Colonic mucosa (tissue), 4 donors: ENCODE measurements at regions not wholly inside any gene's neighbourhood (a gene's known extent, or its start where the extent isn't known, plus 50 kb on each side); places are given as distances from the start of the nearest gene placed in this dataset.

Experiments
- DNase-seq: peaks from one replicate; pipeline ENCODE4 v3.0.0-alpha.2; 2020
- H3K27ac ChIP-seq: fragments of 200-600 bp; one replicate; pipeline ENCODE4 v1.8.0; 2021
- H3K27me3 ChIP-seq: fragments of 200-600 bp; one replicate; pipeline ENCODE4 v1.8.0; 2021
- H3K36me3 ChIP-seq: fragments of 200-600 bp; one replicate; pipeline ENCODE4 v1.8.0; 2021
- H3K4me1 ChIP-seq: fragments of 200-600 bp; one replicate; pipeline ENCODE4 v1.8.0; 2021; ENCODE audit warnings: mild to moderate bottlenecking
- H3K4me3 ChIP-seq: fragments of 200-600 bp; one replicate; pipeline ENCODE4 v1.8.0; 2021
- H3K9ac ChIP-seq, 2 donors: one replicate each; pipeline ENCODE4 v1.7.0; 2013; ENCODE audit warnings: control low read depth in 2 of 2, low read depth in 2 of 2, low read length in 2 of 2
- H3K9me3 ChIP-seq: fragments of 200-600 bp; one replicate; pipeline ENCODE4 v1.8.0; 2021
- CTCF ChIP-seq: fragments of 200-600 bp; IDR thresholded peaks from one replicate; pipeline ENCODE4 v1.8.0; 2022; ENCODE audit warnings: antibody characterized with exemption, mild to moderate bottlenecking
- intact Hi-C: fragments of 100-400 bp; cut with DNase I; formaldehyde crosslinking; loops from one replicate; pipeline ENCODE4 v1.14.1; 2022
- donor health status: healthy.
- donor health status: DM: no; HTN: no; CAD: no.
- donor health status: DM: no; HTN: no; CAD: no.

GRCh38 chr12:73465106-73465505 is 1072.5 kb upstream of the ATXN7L3B start:
- Histone ChIP-seq H3K9ac (no peak overlapping the region), H3K4me3 (no peak overlapping the region), H3K36me3 (no peaks in the 10 kb centered on the region), H3K4me1 (no peaks in the 10 kb centered on the region), H3K27me3 (no peaks in the 10 kb centered on the region), H3K27ac (no peak overlapping the region), H3K9me3 (no peaks in the 10 kb centered on the region)
- no peak for TF ChIP-seq CTCF
- no peak for DNase-seq
- intact Hi-C loops: no loop called here

- no peak overlapping the region for H3K4me3 ChIP-seq
- H3K9ac ChIP-seq: no peak overlapping the region
- intact Hi-C loops: no loop called here
- DNase-seq: no peak
- H3K27ac ChIP-seq: no peak overlapping the region
- no peaks in the 10 kb centered on the region for H3K27me3 ChIP-seq
- no peak for TF ChIP-seq CTCF
- no peaks in the 10 kb centered on the region for H3K9me3 ChIP-seq
- H3K4me1 ChIP-seq: no peaks in the 10 kb centered on the region
- no peaks in the 10 kb centered on the region for H3K36me3 ChIP-seq
Observed at GRCh38 chr12:73486256-73486655, 1051.4 kb upstream of the ATXN7L3B start.

- H3K9me3 ChIP-seq: no peaks in the 10 kb centered on the region
- no peaks in the 10 kb centered on the region for H3K27me3 ChIP-seq
- H3K9ac ChIP-seq: no peak overlapping the region
- DNase-seq: no peak
- H3K4me1 ChIP-seq: no peaks in the 10 kb centered on the region
- no peak overlapping the region for H3K27ac ChIP-seq
- no peak for TF ChIP-seq CTCF
- no peaks in the 10 kb centered on the region for H3K36me3 ChIP-seq
- intact Hi-C loops: no loop called here
- no peak overlapping the region for H3K4me3 ChIP-seq
Observed at GRCh38 chr12:73506611-73507010, 1031.0 kb upstream of the ATXN7L3B start.

- intact Hi-C loops: no loop called here
- Histone ChIP-seq H3K27ac (no peak overlapping the region), H3K27me3 (no peaks in the 10 kb centered on the region), H3K4me1 (no peaks in the 10 kb centered on the region), H3K36me3 (no peaks in the 10 kb centered on the region), H3K9me3 (no peaks in the 10 kb centered on the region), H3K9ac (no peak overlapping the region), H3K4me3 (no peak overlapping the region)
- no peak for DNase-seq
- TF ChIP-seq CTCF: no peak
Observed at GRCh38 chr12:73514672-73515071, 1023.0 kb upstream of the ATXN7L3B start.

GRCh38 chr12:73517859-73518258 is 1019.8 kb upstream of the ATXN7L3B start:
- no peaks in the 10 kb centered on the region for H3K27me3 ChIP-seq
- H3K27ac ChIP-seq: no peak overlapping the region
- H3K9ac ChIP-seq: no peak overlapping the region
- H3K4me3 ChIP-seq: no peak overlapping the region
- intact Hi-C loops: no loop called here
- DNase-seq: no peak
- no peak for TF ChIP-seq CTCF
- no peaks in the 10 kb centered on the region for H3K9me3 ChIP-seq
- no peaks in the 10 kb centered on the region for H3K4me1 ChIP-seq
- no peaks in the 10 kb centered on the region for H3K36me3 ChIP-seq

- Histone ChIP-seq H3K27ac (no peak overlapping the region), H3K4me1 (no peaks in the 10 kb centered on the region), H3K4me3 (no peak overlapping the region), H3K27me3 (no peaks in the 10 kb centered on the region), H3K9me3 (no peaks in the 10 kb centered on the region), H3K36me3 (no peaks in the 10 kb centered on the region), H3K9ac (no peak overlapping the region)
- no peak for DNase-seq
- TF ChIP-seq CTCF: no peak
- intact Hi-C loops: no loop called here
Observed at GRCh38 chr12:73529231-73529630, 1008.4 kb upstream of the ATXN7L3B start.
